Thyroid gland (tissue), 4 donors: ENCODE measurements at regions not wholly inside any gene's neighbourhood (a gene's known extent, or its start where the extent isn't known, plus 50 kb on each side); places are given as distances from the start of the nearest gene placed in this dataset.
"Not testable (repeated sequence)": the region's sequence is repeated elsewhere in the genome, so short reads cannot be mapped to it uniquely, and the experiment has no call there.

Experiments
- POLR2A ChIP-seq, 2 donors: fragments of 450-650 bp; IDR thresholded peaks; one replicate each; pipeline ENCODE4 v1.6.1; 2017; ENCODE audit warnings: antibody characterized with exemption in 2 of 2, mild to moderate bottlenecking in 2 of 2, moderate library complexity in 1 of 2
- TF ChIP-seq, protein P1 (sequence below), 6 experiments: fragments of 200-600 bp in 3 of 6; fragments of 450-650 bp in 3 of 6; sonication (generic) in 3 of 6; IDR thresholded peaks; one replicate each; pipeline ENCODE4 v1.5.1; 2016 to 2019; ENCODE audit warnings: antibody characterized with exemption in 6 of 6, mild to moderate bottlenecking in 2 of 6, inconsistent platforms in 1 of 6, moderate library complexity in 1 of 6

DNA sequence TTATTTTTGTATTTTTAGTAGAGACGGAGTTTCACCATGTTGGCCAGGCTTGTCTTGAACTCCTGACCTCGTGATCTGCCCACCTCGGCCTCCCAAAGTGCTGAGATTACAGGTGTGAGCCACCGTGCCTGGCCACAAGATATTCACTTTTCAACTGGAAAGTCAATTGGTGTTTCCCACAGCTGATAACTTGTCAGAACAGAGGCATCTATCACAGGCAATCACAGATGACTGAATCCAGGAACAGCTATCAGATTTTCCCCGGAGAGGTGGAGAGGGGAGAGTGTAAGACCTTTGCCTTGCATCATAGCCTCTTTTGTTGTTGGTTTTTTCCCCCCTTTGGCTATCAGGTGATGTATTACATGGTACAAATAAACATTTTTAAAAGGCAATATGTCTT, 84.5 kb downstream of the GADD45G start:
- TF ChIP-seq, protein P1, sequence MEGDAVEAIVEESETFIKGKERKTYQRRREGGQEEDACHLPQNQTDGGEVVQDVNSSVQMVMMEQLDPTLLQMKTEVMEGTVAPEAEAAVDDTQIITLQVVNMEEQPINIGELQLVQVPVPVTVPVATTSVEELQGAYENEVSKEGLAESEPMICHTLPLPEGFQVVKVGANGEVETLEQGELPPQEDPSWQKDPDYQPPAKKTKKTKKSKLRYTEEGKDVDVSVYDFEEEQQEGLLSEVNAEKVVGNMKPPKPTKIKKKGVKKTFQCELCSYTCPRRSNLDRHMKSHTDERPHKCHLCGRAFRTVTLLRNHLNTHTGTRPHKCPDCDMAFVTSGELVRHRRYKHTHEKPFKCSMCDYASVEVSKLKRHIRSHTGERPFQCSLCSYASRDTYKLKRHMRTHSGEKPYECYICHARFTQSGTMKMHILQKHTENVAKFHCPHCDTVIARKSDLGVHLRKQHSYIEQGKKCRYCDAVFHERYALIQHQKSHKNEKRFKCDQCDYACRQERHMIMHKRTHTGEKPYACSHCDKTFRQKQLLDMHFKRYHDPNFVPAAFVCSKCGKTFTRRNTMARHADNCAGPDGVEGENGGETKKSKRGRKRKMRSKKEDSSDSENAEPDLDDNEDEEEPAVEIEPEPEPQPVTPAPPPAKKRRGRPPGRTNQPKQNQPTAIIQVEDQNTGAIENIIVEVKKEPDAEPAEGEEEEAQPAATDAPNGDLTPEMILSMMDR (IDR thresholded peaks at IDR 0.05) = not testable (repeated sequence)
- not testable (repeated sequence) for TF ChIP-seq POLR2A (IDR thresholded peaks at IDR 0.05)
